Caco-2 (cell line): ENCODE measurements at regions not wholly inside any gene's neighbourhood (a gene's known extent, or its start where the extent isn't known, plus 50 kb on each side); places are given as distances from the start of the nearest gene placed in this dataset.

Source experiments
- BruUV-seq: library from RNA; stranded (reverse); fragments of 400-500 nt; replicated peaks from 2 replicates; lab custom pipeline; 2021; lab: Mats Ljungman, UMichigan
- CTCF ChIA-PET: fragments of 300-600 bp; sonication (Branson Sonifier 250); formaldehyde crosslinking; loops from one replicate; lab custom pipeline; 2022; ENCODE audit warnings: antibody characterized with exemption; lab: Charles Lee
- POLR2A ChIA-PET: fragments of 300-600 bp; sonication (Branson Sonifier 250); formaldehyde crosslinking; loops from one replicate; lab custom pipeline; 2022; ENCODE audit warnings: antibody characterized with exemption; lab: Charles Lee
- DNase-seq, 2 experiments: peaks; one replicate each; pipeline versions ENCODE4 v3.0.0 to v3.0.0-alpha.2; 2020 to 2022
- H3K27me3 ChIP-seq: replicated peaks from 2 replicates; pipeline ENCODE4 v1.6.0; 2011; ENCODE audit warnings: low read length; ENCODE audit not compliant: control insufficient read depth, insufficient read depth
- H3K36me3 ChIP-seq: 2 replicates; pipeline ENCODE4 v1.5.1; 2011; ENCODE audit warnings: low read length; ENCODE audit not compliant: control insufficient read depth, insufficient read depth
- H3K4me1 ChIP-seq: fragments of 250-450 bp; sonication (Bioruptor Pico); 2 replicates; pipeline ENCODE4 v1.5.1; 2020; ENCODE audit warnings: mild to moderate bottlenecking
- H3K4me3 ChIP-seq: 2 replicates; pipeline ENCODE4 v1.5.1; 2011; ENCODE audit warnings: low read depth, mild to moderate bottlenecking, control low read depth, low read length
- H3K9me3 ChIP-seq: fragments of 250-450 bp; sonication (Bioruptor Pico); 2 replicates; pipeline ENCODE4 v1.5.1; 2020; ENCODE audit warnings: mild to moderate bottlenecking, moderate library complexity
- H3K27ac Mint-ChIP-seq: one replicate; pipeline ENCODE4 v1.8.0; 2022; ENCODE audit warnings: mixed read lengths; ENCODE audit not compliant: unreplicated experiment
- H3K27me3 Mint-ChIP-seq: one replicate; pipeline ENCODE4 v1.8.0; 2022; ENCODE audit warnings: mixed read lengths; ENCODE audit not compliant: insufficient read depth, unreplicated experiment
- H3K36me3 Mint-ChIP-seq: one replicate; pipeline ENCODE4 v1.8.0; 2022; ENCODE audit warnings: mild to moderate bottlenecking, mixed read lengths; ENCODE audit not compliant: insufficient read depth, unreplicated experiment
- H3K4me1 Mint-ChIP-seq: one replicate; pipeline ENCODE4 v1.8.0; 2022; ENCODE audit warnings: low read depth, mixed read lengths; ENCODE audit not compliant: unreplicated experiment
- H3K4me3 Mint-ChIP-seq: one replicate; pipeline ENCODE4 v1.8.0; 2022; ENCODE audit warnings: mild to moderate bottlenecking, moderate library complexity, mixed read lengths; ENCODE audit not compliant: unreplicated experiment
- H3K9me3 Mint-ChIP-seq: one replicate; pipeline ENCODE4 v1.8.0; 2022; ENCODE audit warnings: mixed read lengths; ENCODE audit not compliant: unreplicated experiment
- intact Hi-C: fragments of 100-400 bp; cut with micrococcal nuclease; formaldehyde crosslinking; loops from one replicate; pipeline ENCODE4 v1.10.0; 2022; ENCODE audit not compliant: unreplicated experiment
- TF ChIP-seq, protein P1 (sequence below), 2 experiments: fragments of 200-600 bp in 1 of 2; IDR thresholded peaks; 1 replicate in 1 of 2; 2 replicates in 1 of 2; pipeline versions ENCODE4 v1.5.1 to v1.8.0; 2011 to 2022; ENCODE audit warnings: antibody characterized with exemption in 1 of 2, control low read depth in 1 of 2, inconsistent platforms in 1 of 2, low read depth in 1 of 2, low read length in 1 of 2, mild to moderate bottlenecking in 1 of 2, moderate library complexity in 1 of 2; ENCODE audit not compliant: insufficient read depth in 1 of 2, severe bottlenecking in 1 of 2, unreplicated experiment in 1 of 2

GRCh38 chr6:56327946-56328727 is 80.8 kb upstream of the COL21A1 start:
- H3K27ac Mint-ChIP-seq = no peak overlapping the region
- TF ChIP-seq, protein P1, sequence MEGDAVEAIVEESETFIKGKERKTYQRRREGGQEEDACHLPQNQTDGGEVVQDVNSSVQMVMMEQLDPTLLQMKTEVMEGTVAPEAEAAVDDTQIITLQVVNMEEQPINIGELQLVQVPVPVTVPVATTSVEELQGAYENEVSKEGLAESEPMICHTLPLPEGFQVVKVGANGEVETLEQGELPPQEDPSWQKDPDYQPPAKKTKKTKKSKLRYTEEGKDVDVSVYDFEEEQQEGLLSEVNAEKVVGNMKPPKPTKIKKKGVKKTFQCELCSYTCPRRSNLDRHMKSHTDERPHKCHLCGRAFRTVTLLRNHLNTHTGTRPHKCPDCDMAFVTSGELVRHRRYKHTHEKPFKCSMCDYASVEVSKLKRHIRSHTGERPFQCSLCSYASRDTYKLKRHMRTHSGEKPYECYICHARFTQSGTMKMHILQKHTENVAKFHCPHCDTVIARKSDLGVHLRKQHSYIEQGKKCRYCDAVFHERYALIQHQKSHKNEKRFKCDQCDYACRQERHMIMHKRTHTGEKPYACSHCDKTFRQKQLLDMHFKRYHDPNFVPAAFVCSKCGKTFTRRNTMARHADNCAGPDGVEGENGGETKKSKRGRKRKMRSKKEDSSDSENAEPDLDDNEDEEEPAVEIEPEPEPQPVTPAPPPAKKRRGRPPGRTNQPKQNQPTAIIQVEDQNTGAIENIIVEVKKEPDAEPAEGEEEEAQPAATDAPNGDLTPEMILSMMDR (IDR thresholded peaks at IDR 0.05; ENCODE audit: insufficient read depth in 1 of 2, low read depth in 1 of 2, low read length in 1 of 2, severe bottlenecking in 1 of 2, unreplicated experiment in 1 of 2) = no peak
- Histone ChIP-seq H3K4me1 (no peaks in the 10 kb centered on the region), H3K27me3 (no peaks in the 10 kb centered on the region), H3K9me3 (no peaks in the 10 kb centered on the region), H3K36me3 (no peaks in the 10 kb centered on the region), H3K4me3 (no peak overlapping the region)
- H3K27me3 Mint-ChIP-seq = peaks cover 5% of the 10 kb centered on the region
- BruUV-seq = no TSS peak
- H3K36me3 Mint-ChIP-seq = no peaks in the 10 kb centered on the region
- H3K9me3 Mint-ChIP-seq = no peaks in the 10 kb centered on the region
- CTCF ChIA-PET = no interaction called here
- POLR2A ChIA-PET = no interaction called here
- H3K4me3 Mint-ChIP-seq = no peak overlapping the region
- DNase-seq = no peak
- H3K4me1 Mint-ChIP-seq = no peaks in the 10 kb centered on the region
- intact Hi-C loops = no loop called here

DNA sequence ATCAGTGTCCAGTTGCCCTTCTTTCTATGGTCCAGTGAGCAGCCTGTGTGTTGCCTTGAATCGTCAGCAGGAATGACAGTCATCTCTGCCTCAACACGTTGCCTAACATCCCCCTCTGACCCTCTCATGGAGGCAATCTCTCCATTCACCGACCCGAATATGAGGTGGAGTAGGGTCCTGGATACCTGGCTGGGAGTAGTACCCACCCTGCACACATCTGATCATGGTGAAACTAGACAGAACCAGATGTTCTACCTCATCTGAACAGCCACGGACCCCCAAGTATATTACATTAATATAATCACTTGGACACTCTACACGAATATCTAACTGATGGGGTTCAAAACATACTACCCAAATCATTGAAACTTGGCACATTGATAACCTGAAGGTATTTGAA is 77.0 kb upstream of the COL21A1 start:
- Histone ChIP-seq H3K4me3 (no peak overlapping the region), H3K27me3 (no peaks in the 10 kb centered on the region), H3K9me3 (no peaks in the 10 kb centered on the region), H3K4me1 (no peaks in the 10 kb centered on the region; the same call in 1 of the 2 replicates), H3K36me3 (no peaks in the 10 kb centered on the region)
- intact Hi-C loops = no loop called here
- BruUV-seq = no TSS peak
- TF ChIP-seq, protein P1 (IDR thresholded peaks at IDR 0.05; ENCODE audit: insufficient read depth in 1 of 2, low read depth in 1 of 2, low read length in 1 of 2, severe bottlenecking in 1 of 2, unreplicated experiment in 1 of 2) = no peak
- H3K4me3 Mint-ChIP-seq = no peak overlapping the region
- H3K36me3 Mint-ChIP-seq = no peaks in the 10 kb centered on the region
- H3K4me1 Mint-ChIP-seq = peaks cover 10% of the 10 kb centered on the region
- H3K9me3 Mint-ChIP-seq = no peaks in the 10 kb centered on the region
- POLR2A ChIA-PET = no interaction called here
- H3K27ac Mint-ChIP-seq = no peak overlapping the region
- CTCF ChIA-PET = no interaction called here
- H3K27me3 Mint-ChIP-seq = no peaks in the 10 kb centered on the region
- no peak for DNase-seq

- ChIA-PET POLR2A (no interaction called here), CTCF (no interaction called here)
- no peaks in the 10 kb centered on the region; the same call in 1 of the 2 replicates for H3K4me1 ChIP-seq
- H3K9me3 Mint-ChIP-seq = no peaks in the 10 kb centered on the region
- no peaks in the 10 kb centered on the region for H3K9me3 ChIP-seq
- no peak for DNase-seq
- H3K27me3 ChIP-seq = no peaks in the 10 kb centered on the region
- H3K27me3 Mint-ChIP-seq = no peaks in the 10 kb centered on the region
- no peak overlapping the region for H3K4me3 Mint-ChIP-seq
- intact Hi-C loops = no loop called here
- H3K4me1 Mint-ChIP-seq = peaks cover 10% of the 10 kb centered on the region
- no TSS peak for BruUV-seq
- H3K36me3 Mint-ChIP-seq = no peaks in the 10 kb centered on the region
- TF ChIP-seq, protein P1 (IDR thresholded peaks at IDR 0.05; ENCODE audit: insufficient read depth in 1 of 2, low read depth in 1 of 2, low read length in 1 of 2, severe bottlenecking in 1 of 2, unreplicated experiment in 1 of 2) = no peak
- no peak overlapping the region for H3K27ac Mint-ChIP-seq
- no peaks in the 10 kb centered on the region for H3K36me3 ChIP-seq
- no peak overlapping the region for H3K4me3 ChIP-seq
These were observed 71.5 kb upstream of the COL21A1 start for GRCh38 chr6:56318851-56319250.
